SH-SY5Y (cell line): ENCODE measurements at regions not wholly inside any gene's neighbourhood (a gene's known extent, or its start where the extent isn't known, plus 50 kb on each side); places are given as distances from the start of the nearest gene placed in this dataset.

Experiments used
- GATA2 ChIP-seq: IDR thresholded peaks from 2 replicates; pipeline ENCODE4 v1.6.1; 2011; ENCODE audit warnings: mild to moderate bottlenecking, low read depth, low read length
- GATA3 ChIP-seq: IDR thresholded peaks from 2 replicates; pipeline ENCODE4 v1.6.1; 2011; ENCODE audit warnings: low read depth, mild to moderate bottlenecking, low read length, moderate library complexity

GRCh38 chr2:65985986-65986385 lies 448.9 kb upstream of the MEIS1 start:
- TF ChIP-seq GATA3 (no peak), GATA2 (no peak)
